NCI-H446 treated with DMSO at 0.1 percent for 48 hours (cell line): ENCODE measurements at regions not wholly inside any gene's neighbourhood (a gene's known extent, or its start where the extent isn't known, plus 50 kb on each side); places are given as distances from the start of the nearest gene placed in this dataset.
"Not testable (repeated sequence)": the region's sequence is repeated elsewhere in the genome, so short reads cannot be mapped to it uniquely, and the experiment has no call there.

ENCODE experiments used
- DNase-seq: peaks from one replicate; lab custom pipeline; 2025; lab: John Stamatoyannopoulos, UW

GRCh38 chr4:93888308-93888707 lies 59.8 kb downstream of the ATOH1 start:
- no peak for DNase-seq

GRCh38 chr4:93888768-93889167 lies 60.2 kb downstream of the ATOH1 start:
- no peak for DNase-seq

GRCh38 chr4:93891244-93891643 lies 62.7 kb downstream of the ATOH1 start:
- DNase-seq: no peak

GRCh38 chr4:93894995-93895394 lies 66.4 kb downstream of the ATOH1 start:
- no peak for DNase-seq

- no peak for DNase-seq
Measured at GRCh38 chr4:93896516-93896915, 68.0 kb downstream of the ATOH1 start.

- DNase-seq: no peak
Measured at GRCh38 chr4:93897559-93897958, 69.0 kb downstream of the ATOH1 start.

- DNase-seq: no peak
Measured at GRCh38 chr4:93908778-93909177, 80.2 kb downstream of the ATOH1 start.

GRCh38 chr4:93911671-93912070 lies 83.1 kb downstream of the ATOH1 start:
- no peak for DNase-seq

GRCh38 chr4:93912146-93912545 lies 83.6 kb downstream of the ATOH1 start:
- DNase-seq: no peak

GRCh38 chr4:93918856-93919255 lies 90.3 kb downstream of the ATOH1 start:
- DNase-seq: no peak

GRCh38 chr4:93923570-93923969 lies 95.0 kb downstream of the ATOH1 start:
- not testable (repeated sequence) for DNase-seq

- DNase-seq: no peak
Measured at GRCh38 chr4:93947286-93947685, 118.7 kb downstream of the ATOH1 start.

- DNase-seq: not testable (repeated sequence)
Measured at GRCh38 chr4:93950239-93950638, 121.7 kb downstream of the ATOH1 start.

- DNase-seq: no peak
Measured at GRCh38 chr4:93957186-93957585, 128.6 kb downstream of the ATOH1 start.

GRCh38 chr4:93960450-93960849 lies 131.9 kb downstream of the ATOH1 start:
- no peak for DNase-seq

- DNase-seq: no peak
Measured at GRCh38 chr4:93960916-93961315, 132.4 kb downstream of the ATOH1 start.

- DNase-seq: no peak
Measured at GRCh38 chr4:93981594-93981993, 153.0 kb downstream of the ATOH1 start.

- no peak for DNase-seq
Measured at GRCh38 chr4:93982255-93982654, 153.7 kb downstream of the ATOH1 start.

GRCh38 chr4:93983140-93983539 lies 154.6 kb downstream of the ATOH1 start:
- no peak for DNase-seq

- no peak for DNase-seq
Measured at GRCh38 chr4:93994175-93994994, 165.8 kb downstream of the ATOH1 start.

- no peak for DNase-seq
Measured at GRCh38 chr4:93996895-93997294, 168.3 kb downstream of the ATOH1 start.

GRCh38 chr4:94000559-94000958 lies 172.0 kb downstream of the ATOH1 start:
- DNase-seq: no peak

- DNase-seq: no peak
Measured at GRCh38 chr4:94006932-94007331, 178.4 kb downstream of the ATOH1 start.

- no peak for DNase-seq
Measured at GRCh38 chr4:94011190-94011589, 182.6 kb downstream of the ATOH1 start.
